Esophagus muscularis mucosa (tissue), 4 donors: ENCODE measurements at regions not wholly inside any gene's neighbourhood (a gene's known extent, or its start where the extent isn't known, plus 50 kb on each side); places are given as distances from the start of the nearest gene placed in this dataset.

Experiments used
- DNase-seq: peaks from one replicate; pipeline ENCODE4 v3.0.0-alpha.2; 2017; ENCODE audit errors: extremely low spot score
- H3K27ac ChIP-seq, 4 donors: fragments of 200-600 bp; sonication (generic); replicated peaks in 1 of 4; 1 replicate in 3 of 4; 2 replicates in 1 of 4; pipeline ENCODE4 v1.5.1; 2016 to 2019; ENCODE audit warnings: mild to moderate bottlenecking in 1 of 4
- H3K27me3 ChIP-seq, 4 donors: fragments of 200-600 bp; sonication (generic); one replicate each; pipeline versions ENCODE4 v1.5.1 to v1.6.0; 2016 to 2019
- H3K36me3 ChIP-seq, 4 donors: fragments of 200-600 bp; sonication (generic); one replicate each; pipeline ENCODE4 v1.5.1; 2016 to 2019
- H3K4me1 ChIP-seq, 4 donors: fragments of 200-600 bp; sonication (generic); one replicate each; pipeline ENCODE4 v1.5.1; 2016 to 2019
- H3K4me3 ChIP-seq, 4 donors: fragments of 200-600 bp; sonication (generic); 1 replicate in 2 of 4; 2 replicates in 2 of 4; pipeline ENCODE4 v1.5.1; 2016 to 2019; ENCODE audit warnings: mild to moderate bottlenecking in 4 of 4, moderate library complexity in 1 of 4
- H3K9me3 ChIP-seq, 4 donors: fragments of 200-600 bp; sonication (generic); 1 replicate in 3 of 4; 2 replicates in 1 of 4; pipeline ENCODE4 v1.5.1; 2016 to 2019
- EP300 ChIP-seq: sonication (generic); formaldehyde crosslinking; IDR thresholded peaks from one replicate; pipeline ENCODE4 v1.6.1; 2017; ENCODE audit warnings: antibody characterized with exemption
- POLR2A ChIP-seq: fragments of 450-650 bp; IDR thresholded peaks from one replicate; pipeline ENCODE4 v1.6.1; 2017; ENCODE audit warnings: antibody characterized with exemption, moderate library complexity, mild to moderate bottlenecking, low read depth
- POLR2AphosphoS5 ChIP-seq, 2 donors: sonication (generic); formaldehyde crosslinking; IDR thresholded peaks; one replicate each; pipeline ENCODE4 v1.6.1; 2017; ENCODE audit warnings: antibody characterized with exemption in 2 of 2
- WGBS: methylation state at CpG from one replicate; pipeline ENCODE4 v1.1.5; 2018; 5-methylcytosine and 5-hydroxymethylcytosine counted together
- intact Hi-C: fragments of 100-400 bp; cut with DNase I; formaldehyde crosslinking; loops from one replicate; pipeline ENCODE4 v1.15.1; 2023
- TF ChIP-seq, protein P1 (sequence below), 3 experiments: fragments of 200-600 bp in 2 of 3; fragments of 450-650 bp in 1 of 3; sonication (generic) in 2 of 3; IDR thresholded peaks; one replicate each; pipeline ENCODE4 v1.5.1; 2017 to 2019; ENCODE audit warnings: antibody characterized with exemption in 3 of 3, mild to moderate bottlenecking in 2 of 3, moderate library complexity in 1 of 3

DNA sequence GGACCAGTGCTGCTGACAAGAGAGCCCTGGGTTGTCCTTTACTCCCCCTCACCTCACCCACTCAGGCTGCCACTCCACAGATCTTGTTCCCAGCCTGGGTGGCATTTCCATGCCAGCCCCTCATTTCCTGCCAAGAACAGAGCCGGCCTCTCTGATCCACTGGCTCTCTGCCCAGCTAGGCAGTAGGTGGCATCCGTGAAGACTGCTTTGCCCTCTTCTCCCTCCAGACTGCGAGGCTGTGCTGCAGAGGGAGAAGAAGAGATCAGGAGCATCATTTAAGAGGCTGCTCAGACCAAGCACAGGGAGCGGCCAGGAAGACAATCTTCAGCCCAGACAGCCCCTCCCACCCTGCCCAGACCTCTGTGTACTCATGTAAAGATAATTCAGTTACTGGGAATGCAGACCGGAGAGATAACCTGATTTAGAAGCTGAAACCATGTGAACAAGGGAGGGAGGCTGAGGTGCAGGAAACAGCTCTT is 126.9 kb upstream of the NCAM1 start:
- Histone ChIP-seq H3K4me3 (no peak overlapping the region), H3K36me3 (no peaks in the 10 kb centered on the region), H3K4me1 (peaks cover 16 to 35% (median 35%) of the 10 kb centered on the region in 4 donors), H3K27me3 (no peaks in the 10 kb centered on the region), H3K27ac (peak overlapping the region in 1 of 4 donors; percentile 8), H3K9me3 (no peaks in the 10 kb centered on the region)
- TF ChIP-seq, protein P1, sequence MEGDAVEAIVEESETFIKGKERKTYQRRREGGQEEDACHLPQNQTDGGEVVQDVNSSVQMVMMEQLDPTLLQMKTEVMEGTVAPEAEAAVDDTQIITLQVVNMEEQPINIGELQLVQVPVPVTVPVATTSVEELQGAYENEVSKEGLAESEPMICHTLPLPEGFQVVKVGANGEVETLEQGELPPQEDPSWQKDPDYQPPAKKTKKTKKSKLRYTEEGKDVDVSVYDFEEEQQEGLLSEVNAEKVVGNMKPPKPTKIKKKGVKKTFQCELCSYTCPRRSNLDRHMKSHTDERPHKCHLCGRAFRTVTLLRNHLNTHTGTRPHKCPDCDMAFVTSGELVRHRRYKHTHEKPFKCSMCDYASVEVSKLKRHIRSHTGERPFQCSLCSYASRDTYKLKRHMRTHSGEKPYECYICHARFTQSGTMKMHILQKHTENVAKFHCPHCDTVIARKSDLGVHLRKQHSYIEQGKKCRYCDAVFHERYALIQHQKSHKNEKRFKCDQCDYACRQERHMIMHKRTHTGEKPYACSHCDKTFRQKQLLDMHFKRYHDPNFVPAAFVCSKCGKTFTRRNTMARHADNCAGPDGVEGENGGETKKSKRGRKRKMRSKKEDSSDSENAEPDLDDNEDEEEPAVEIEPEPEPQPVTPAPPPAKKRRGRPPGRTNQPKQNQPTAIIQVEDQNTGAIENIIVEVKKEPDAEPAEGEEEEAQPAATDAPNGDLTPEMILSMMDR (IDR thresholded peaks at IDR 0.05), result no peak
- no peak for TF ChIP-seq POLR2A
- no peak for TF ChIP-seq EP300
- intact Hi-C loops, result no loop called here
- 26% methylated on average over 5 of the region's 5 CpGs for WGBS
- no peak for DNase-seq

DNA sequence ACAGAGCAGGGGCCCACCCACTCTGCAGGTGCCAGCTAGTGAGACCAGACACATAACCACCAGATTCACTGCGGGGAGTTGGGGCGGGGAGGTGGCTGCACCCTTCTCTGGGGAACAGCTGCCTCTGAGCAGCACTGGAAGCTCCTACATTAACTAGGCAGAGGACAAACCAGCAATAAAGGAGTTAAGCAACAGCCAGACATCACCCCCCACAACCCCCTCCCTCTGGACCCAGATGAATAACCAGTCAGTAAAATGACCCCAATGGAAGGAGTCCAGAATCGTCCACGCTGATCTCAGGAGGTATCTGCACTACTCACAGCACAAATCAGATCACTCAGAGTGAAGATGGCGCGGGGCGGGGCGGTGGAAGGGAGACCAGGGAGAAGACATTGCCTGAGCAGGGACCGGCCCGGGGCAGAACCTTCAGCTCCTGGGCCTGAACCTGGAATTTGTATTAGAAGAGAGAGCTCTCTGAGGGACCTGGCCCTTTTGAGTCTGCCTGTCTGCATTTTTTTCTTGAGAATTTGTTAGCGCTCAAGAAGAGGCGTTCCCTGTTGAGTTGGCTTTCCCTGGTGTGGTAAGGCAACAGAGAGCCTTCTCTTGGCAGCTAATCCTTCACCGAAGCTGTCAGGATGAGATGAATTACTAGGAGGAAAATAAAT is 125.5 kb upstream of the NCAM1 start:
- intact Hi-C loops, result no loop called here
- no peak overlapping the region for H3K27ac ChIP-seq
- H3K27me3 ChIP-seq, result no peaks in the 10 kb centered on the region
- TF ChIP-seq, protein P1 (IDR thresholded peaks at IDR 0.05), result no peak
- TF ChIP-seq POLR2AphosphoS5 (IDR thresholded peaks at IDR 0.05) (no peak), EP300 (no peak), POLR2A (no peak)
- H3K9me3 ChIP-seq, result no peaks in the 10 kb centered on the region
- no peak for DNase-seq
- peaks cover 16 to 35% (median 35%) of the 10 kb centered on the region in 4 donors for H3K4me1 ChIP-seq
- WGBS, result 74% methylated on average over 13 of the region's 13 CpGs
- no peak overlapping the region for H3K4me3 ChIP-seq
- H3K36me3 ChIP-seq, result no peaks in the 10 kb centered on the region

DNA sequence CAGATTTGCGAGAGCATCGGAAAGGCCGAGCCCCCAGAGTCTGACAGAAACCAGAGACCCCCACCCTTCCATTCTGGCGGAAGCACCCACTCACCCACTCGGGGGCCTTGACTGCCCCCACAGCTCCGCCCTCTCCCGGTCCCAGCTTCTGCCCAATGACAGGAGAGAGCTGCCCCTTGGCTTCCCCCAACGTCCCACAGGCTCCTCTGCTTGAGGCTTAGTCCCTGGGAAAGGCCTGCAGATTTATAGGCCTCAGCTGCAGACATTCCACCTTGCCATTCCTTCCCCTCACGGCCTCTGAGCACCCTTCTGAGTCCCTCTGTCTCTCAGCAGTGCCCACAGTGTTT is 125.0 kb upstream of the NCAM1 start:
- Histone ChIP-seq H3K4me1 (peaks cover 16 to 35% (median 35%) of the 10 kb centered on the region in 4 donors), H3K36me3 (no peaks in the 10 kb centered on the region), H3K27ac (no peak overlapping the region), H3K4me3 (no peak overlapping the region), H3K9me3 (no peaks in the 10 kb centered on the region), H3K27me3 (no peaks in the 10 kb centered on the region)
- TF ChIP-seq, protein P1 (IDR thresholded peaks at IDR 0.05), result no peak
- TF ChIP-seq POLR2A (no peak), POLR2AphosphoS5 (IDR thresholded peaks at IDR 0.05) (no peak), EP300 (no peak)
- 77% methylated on average over 9 of the region's 9 CpGs for WGBS
- intact Hi-C loops, result no loop called here
- DNase-seq, result no peak

DNA sequence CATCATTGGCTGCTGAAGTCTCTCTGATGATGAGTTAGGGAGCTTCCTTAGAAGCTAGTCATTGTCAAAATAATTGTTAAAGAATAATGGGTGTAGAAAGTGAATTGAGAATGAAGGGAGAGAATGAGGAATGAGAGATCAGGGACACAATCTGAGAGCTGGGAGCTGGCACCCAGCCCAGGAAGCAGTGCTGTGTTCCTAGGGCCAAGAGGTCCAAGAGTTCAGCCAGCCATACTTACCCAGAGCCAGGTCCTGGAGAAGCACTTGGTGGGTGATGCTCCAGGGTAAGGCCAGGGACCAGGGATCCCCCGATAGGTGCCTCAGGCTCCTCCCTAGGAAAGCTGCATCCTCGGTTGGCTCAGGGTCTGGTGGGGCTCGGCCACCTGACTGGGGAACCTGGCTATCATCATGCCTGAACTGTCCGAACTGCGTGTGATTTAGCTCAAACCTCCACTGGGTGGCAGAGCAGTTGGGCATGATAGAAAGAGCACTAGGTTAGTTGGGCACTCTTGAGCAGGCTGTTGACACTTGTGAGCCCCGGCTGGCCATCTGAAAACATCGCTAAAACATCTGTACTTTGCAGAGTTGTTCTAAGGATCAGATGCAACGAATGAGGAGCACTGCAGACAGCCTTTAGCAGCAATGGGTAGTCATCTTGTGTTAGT is 123.9 kb upstream of the NCAM1 start:
- no peak overlapping the region for H3K27ac ChIP-seq
- no peaks in the 10 kb centered on the region for H3K27me3 ChIP-seq
- 78% methylated on average over 7 of the region's 8 CpGs for WGBS
- H3K9me3 ChIP-seq, result no peaks in the 10 kb centered on the region
- TF ChIP-seq, protein P1 (IDR thresholded peaks at IDR 0.05), result peak in 1 of 3 experiments; percentile 15
- no peak for TF ChIP-seq EP300
- H3K4me3 ChIP-seq, result no peak overlapping the region
- DNase-seq, result peak; percentile 89
- no peaks in the 10 kb centered on the region for H3K36me3 ChIP-seq
- peaks cover 16 to 35% (median 35%) of the 10 kb centered on the region in 4 donors for H3K4me1 ChIP-seq
- intact Hi-C loops, result no loop called here
